Activated T-cell treated with anti-CD3 and anti-CD28 coated beads for 48 hours (primary cell): ENCODE measurements at regions not wholly inside any gene's neighbourhood (a gene's known extent, or its start where the extent isn't known, plus 50 kb on each side); places are given as distances from the start of the nearest gene placed in this dataset.
A peak's percentile ranks its signal among the peaks of the same experiment; 100 is the strongest.
"Not testable (repeated sequence)": the region's sequence is repeated elsewhere in the genome, so short reads cannot be mapped to it uniquely, and the experiment has no call there.

Experiments used
- DNase-seq: peaks from one replicate; pipeline ENCODE4 v3.0.0-alpha.2; 2020; ENCODE audit warnings: low read depth

GRCh38 chr6:152811785-152812184 lies 61.2 kb downstream of the VIP start:
- no peak for DNase-seq

GRCh38 chr6:152815230-152815872 lies 64.8 kb downstream of the VIP start:
- no peak for DNase-seq

- DNase-seq = no peak
Observed at GRCh38 chr6:152816055-152816454, 65.5 kb downstream of the VIP start.

GRCh38 chr6:152821525-152821924 lies 70.9 kb downstream of the VIP start:
- no peak for DNase-seq

DNA sequence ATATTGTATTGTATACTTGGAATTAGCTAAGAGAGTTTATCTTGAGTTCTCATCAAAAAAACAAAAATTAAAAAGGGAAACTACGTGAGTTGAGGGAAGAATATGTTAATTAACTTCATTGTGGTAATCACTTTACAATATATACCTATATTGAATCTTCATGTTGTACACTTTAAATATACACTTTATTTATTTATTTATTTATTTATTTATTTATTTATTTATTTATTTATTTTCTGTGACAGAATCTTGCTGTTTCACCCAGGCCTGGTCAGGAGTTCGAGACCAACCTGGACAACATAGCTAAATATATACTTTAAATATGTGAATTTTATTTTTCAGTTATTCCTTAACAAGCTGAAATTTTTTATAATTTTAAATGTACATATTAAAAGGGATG lies 74.1 kb downstream of the VIP start:
- no peak for DNase-seq

DNA sequence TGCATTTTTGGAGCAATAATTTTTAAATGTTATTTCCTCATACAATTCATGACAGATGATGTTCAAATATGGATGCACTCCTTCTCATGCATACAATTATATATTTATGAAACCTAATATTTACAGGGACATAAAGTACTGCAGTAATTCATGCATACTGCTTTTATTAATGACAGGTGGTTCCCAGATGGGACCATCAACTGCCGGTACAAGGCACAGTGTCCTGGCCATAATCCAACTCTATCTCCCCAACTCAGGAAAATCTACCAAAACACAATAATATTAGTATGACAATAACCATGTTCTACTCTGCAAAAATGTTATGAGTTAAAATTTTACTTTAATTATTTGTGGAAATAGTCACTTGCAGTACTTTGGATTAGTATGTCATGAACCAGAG lies 77.8 kb downstream of the VIP start:
- DNase-seq = no peak

- not testable (repeated sequence) for DNase-seq
Observed at GRCh38 chr6:152834366-152834765, 83.8 kb downstream of the VIP start.

GRCh38 chr6:152836523-152836922 lies 85.9 kb downstream of the VIP start:
- DNase-seq = no peak

- DNase-seq = no peak
Observed at GRCh38 chr6:152845421-152845820, 94.8 kb downstream of the VIP start.

DNA sequence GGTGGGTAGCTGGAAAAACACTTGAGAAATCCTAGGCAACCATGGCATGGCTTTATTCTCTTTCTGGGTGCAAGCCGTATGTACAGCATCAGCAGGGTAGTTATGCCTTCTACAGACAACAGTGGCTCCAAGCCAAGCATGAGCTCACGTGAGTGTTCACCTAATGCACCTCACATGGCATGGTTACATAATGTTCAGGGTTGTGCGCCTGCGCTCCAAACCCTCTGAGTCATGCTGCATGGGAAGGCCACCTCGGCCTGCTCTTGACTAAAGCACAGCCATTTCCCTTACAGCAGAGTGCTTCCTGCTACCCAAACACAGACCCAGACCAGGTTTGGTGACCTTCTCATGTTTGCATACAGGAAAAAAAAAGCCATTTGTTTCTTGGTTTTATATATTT lies 96.2 kb downstream of the VIP start:
- no peak for DNase-seq

GRCh38 chr6:152848919-152849318 lies 98.3 kb downstream of the VIP start:
- DNase-seq = no peak

DNA sequence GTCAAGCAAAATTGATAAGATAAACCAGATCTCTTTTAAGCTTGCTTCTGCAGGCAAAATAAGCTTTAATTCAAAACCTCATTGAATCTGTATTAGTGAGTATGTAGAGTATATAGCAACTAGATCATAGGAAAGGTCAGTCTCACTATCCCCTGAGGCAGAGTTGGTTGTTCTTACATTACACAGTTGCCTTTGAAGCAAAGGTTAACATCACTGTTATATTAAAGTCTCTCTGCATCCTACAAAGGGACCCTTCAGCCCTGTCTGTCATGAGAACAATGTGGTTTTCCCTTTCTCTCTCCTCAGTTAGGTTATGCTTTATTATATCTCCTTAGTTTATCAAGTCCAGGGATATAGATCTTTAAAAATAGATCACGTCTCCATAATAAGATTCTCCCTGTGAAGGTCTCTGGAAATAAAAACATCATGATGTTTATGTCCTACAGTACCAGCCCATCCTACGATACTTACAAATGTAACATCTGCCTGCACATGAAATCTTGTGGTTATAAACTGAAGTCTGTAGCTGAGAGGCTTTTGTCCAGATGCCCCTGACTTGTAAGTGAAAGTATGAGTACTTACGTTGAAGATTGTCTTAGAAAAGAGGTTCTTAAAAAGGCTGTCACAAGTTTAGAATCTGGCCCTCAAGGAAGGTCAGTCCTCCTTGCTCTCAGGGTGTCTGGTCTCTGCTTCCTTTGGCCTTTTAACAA lies 103.6 kb downstream of the VIP start:
- DNase-seq = no peak

- no peak for DNase-seq
Observed at GRCh38 chr6:152858141-152858540, 107.5 kb downstream of the VIP start.

- no peak for DNase-seq
Observed at GRCh38 chr6:152859225-152859624, 108.6 kb downstream of the VIP start.

DNA sequence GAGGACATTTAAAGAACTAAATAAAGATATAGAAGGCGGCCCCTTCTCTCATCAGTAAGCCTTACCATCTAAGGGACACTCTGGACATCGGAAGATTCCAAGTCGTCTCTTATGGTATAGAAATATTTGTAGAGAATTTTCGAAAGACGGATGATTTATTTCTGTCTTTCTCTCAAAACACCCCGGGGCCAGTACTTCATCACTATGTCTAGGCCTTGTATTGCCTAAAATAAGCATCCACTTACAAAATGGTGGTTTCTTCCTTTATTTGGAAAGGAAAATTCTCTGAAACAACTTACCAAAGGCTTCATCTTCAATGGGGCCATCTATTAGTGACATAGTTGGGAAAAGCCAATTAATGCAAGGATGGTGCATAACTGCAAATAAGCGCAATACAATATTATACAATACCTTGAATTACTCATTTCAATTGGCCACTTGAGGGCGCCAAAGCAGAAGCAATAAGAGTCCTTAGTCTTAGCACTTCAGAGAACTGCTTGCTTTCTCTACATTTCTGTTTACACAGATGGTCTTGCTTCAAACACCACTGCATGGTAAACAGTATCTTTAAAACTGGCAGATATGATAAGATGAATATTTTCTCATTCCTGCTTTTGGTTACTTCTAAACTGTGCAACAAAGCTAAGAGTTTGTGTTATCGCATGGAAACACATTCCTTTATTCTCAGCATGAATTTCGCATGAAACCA lies 113.2 kb downstream of the VIP start:
- peak; percentile 25 for DNase-seq

DNA sequence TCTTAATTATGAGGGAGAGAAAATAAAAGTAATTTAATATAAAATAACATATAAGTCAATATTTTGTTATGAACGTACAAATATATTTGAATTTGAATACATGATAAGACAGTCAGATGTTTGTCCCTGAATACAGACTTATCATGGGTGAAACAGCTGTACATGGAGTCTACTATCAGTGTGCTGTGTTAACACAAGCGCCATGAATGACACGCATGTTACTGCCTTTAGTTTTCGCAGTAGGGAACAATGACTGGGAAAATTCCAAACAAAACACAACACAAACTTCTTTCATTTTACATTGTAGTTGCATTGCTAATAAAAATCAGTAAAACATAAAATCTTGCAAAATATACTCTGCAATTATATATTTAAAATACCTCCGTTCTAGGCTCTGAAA lies 108.6 kb downstream of the FBXO5 start:
- DNase-seq = no peak

DNA sequence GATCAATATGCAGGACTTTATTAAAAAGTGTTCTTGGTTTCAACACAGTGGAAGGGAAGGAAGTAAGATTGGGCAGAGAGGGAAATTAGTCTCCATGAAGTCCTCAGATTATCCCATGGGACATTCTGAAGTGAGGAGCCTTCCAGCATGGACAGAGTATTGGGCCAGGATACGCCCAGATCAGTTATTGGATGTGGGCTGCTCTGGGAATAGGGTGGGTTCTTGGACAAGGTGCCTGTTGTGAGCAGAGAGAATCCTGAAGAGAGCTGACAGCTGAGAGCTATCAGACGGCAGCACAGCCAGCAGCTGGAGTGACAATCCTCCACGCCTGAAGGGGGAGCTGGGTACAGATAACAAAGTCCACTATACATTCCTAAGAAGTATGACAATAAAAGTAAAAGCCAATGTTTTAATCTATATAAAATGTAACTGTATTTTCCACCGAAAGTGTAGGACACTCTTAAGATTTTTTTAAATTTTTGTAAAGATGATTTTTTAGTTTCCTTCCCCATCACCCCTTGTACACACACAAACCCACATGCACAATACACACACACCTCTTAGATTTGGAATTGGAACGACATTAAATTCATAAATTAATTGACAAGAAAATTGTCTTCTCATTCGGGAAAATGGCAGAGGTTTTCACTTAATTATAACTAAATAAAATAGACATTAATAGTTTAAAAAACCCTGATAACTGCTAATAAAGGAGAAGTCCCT lies 107.8 kb downstream of the FBXO5 start:
- no peak for DNase-seq

DNA sequence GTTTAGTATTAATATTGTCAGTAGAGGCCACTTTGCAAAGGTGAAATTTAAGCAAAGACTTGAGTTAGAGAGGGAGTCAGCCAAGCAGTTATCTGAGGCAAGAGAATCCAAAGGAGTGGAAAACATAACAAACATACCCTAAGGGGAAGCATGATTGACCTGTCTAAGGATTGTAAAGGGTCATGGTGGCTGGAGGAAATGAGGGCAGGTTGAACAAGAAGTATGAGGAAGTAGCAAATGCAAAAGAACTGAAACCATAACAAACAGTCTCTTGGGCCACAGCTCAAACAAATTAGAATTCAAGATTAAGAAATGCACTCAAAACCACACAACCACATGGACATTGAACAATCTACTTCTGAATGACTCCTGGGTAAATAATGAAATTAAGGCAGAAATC lies 103.2 kb downstream of the FBXO5 start:
- no peak for DNase-seq

DNA sequence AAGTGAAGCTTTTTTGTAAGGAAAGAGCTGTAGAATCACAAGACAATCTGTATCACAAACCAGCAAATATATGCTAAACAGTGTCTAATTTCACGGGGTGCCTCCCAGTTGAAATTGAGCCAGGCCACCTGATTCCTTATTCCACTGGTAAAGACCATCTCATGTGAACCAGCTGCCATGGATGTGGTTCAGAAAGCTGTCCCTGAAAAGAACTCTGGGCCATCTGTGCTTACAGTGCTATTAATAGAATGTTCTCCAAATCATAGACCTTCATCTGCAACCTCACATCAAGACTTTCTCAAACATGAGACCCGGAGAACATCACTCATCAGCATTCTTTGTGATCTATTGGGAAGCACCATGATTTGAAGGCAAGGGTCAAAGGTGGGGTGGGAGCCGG lies 89.7 kb downstream of the FBXO5 start:
- DNase-seq = no peak

GRCh38 chr6:152896923-152897322 lies 85.9 kb downstream of the FBXO5 start:
- DNase-seq = no peak

- DNase-seq = peak; percentile 63
Observed at GRCh38 chr6:152897807-152898399, 84.9 kb downstream of the FBXO5 start.

DNA sequence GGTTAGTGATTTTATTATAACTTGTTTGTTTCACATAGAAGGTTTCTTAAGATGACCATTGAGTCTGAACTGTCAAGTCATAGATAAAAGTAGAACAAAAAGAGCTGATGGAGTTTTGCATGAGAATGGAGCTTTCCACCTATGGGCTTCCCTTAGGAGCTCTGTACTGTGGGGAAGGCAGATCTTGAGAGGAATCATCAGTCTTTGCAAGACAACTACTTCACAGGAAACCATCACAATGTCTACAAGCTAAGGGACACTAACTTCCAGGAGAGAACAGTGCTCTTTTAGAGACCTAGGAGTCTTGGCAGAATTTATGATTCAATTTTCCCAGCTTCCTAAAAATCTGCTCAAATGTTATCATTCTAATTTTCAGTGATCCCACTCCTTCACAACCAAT lies 78.2 kb downstream of the FBXO5 start:
- DNase-seq = no peak
